HL-60/S4 treated with phorbol 12-myristate 13-acetate at 8.2 ng/mL for 4 days and 3 days (cell line): ENCODE measurements at regions not wholly inside any gene's neighbourhood (a gene's known extent, or its start where the extent isn't known, plus 50 kb on each side); places are given as distances from the start of the nearest gene placed in this dataset.

Experiments used
- in situ Hi-C: fragments of 300-500 bp; cut with MboI; formaldehyde crosslinking; loops from 2 replicates; pipeline ENCODE4 v1.15.0; 2022; ENCODE audit warnings: low sequenced_read_pairs

- in situ Hi-C loops = no loop called here
Observed at GRCh38 chrX:5549512-5549911, 679.2 kb downstream of the NLGN4X start.

GRCh38 chrX:5537098-5537497 lies 691.6 kb downstream of the NLGN4X start:
- in situ Hi-C loops = no loop called here

- in situ Hi-C loops = no loop called here
Observed at GRCh38 chrX:5536261-5536660, 692.4 kb downstream of the NLGN4X start.

GRCh38 chrX:5528057-5528456 lies 700.6 kb downstream of the NLGN4X start:
- in situ Hi-C loops = no loop called here

- in situ Hi-C loops = no loop called here
Observed at GRCh38 chrX:5526191-5526590, 702.5 kb downstream of the NLGN4X start.

GRCh38 chrX:5490786-5491563 lies 737.7 kb downstream of the NLGN4X start:
- in situ Hi-C loops = no loop called here

- in situ Hi-C loops = no loop called here
Observed at GRCh38 chrX:5474282-5474681, 754.4 kb downstream of the NLGN4X start.

GRCh38 chrX:5458300-5458842 lies 770.3 kb downstream of the NLGN4X start:
- in situ Hi-C loops = no loop called here

- in situ Hi-C loops = no loop called here
Observed at GRCh38 chrX:5449323-5449722, 779.3 kb downstream of the NLGN4X start.

- in situ Hi-C loops = no loop called here
Observed at GRCh38 chrX:5431823-5432222, 796.8 kb downstream of the NLGN4X start.

- in situ Hi-C loops = no loop called here
Observed at GRCh38 chrX:5425119-5425518, 803.5 kb downstream of the NLGN4X start.

- in situ Hi-C loops = no loop called here
Observed at GRCh38 chrX:5417381-5417780, 811.3 kb downstream of the NLGN4X start.

GRCh38 chrX:5415738-5416137 lies 812.9 kb downstream of the NLGN4X start:
- in situ Hi-C loops = no loop called here

GRCh38 chrX:5409106-5409505 lies 819.6 kb downstream of the NLGN4X start:
- in situ Hi-C loops = no loop called here

- in situ Hi-C loops = no loop called here
Observed at GRCh38 chrX:5402461-5402860, 826.2 kb downstream of the NLGN4X start.

GRCh38 chrX:5399403-5399802 lies 829.3 kb downstream of the NLGN4X start:
- in situ Hi-C loops = no loop called here

GRCh38 chrX:5397409-5397808 lies 831.3 kb downstream of the NLGN4X start:
- in situ Hi-C loops = no loop called here

- in situ Hi-C loops = no loop called here
Observed at GRCh38 chrX:5390376-5390775, 838.3 kb downstream of the NLGN4X start.

- in situ Hi-C loops = no loop called here
Observed at GRCh38 chrX:5388087-5388486, 840.6 kb downstream of the NLGN4X start.

- in situ Hi-C loops = no loop called here
Observed at GRCh38 chrX:5380426-5380825, 848.2 kb downstream of the NLGN4X start.

- in situ Hi-C loops = no loop called here
Observed at GRCh38 chrX:5341902-5342301, 886.8 kb downstream of the NLGN4X start.

- in situ Hi-C loops = no loop called here
Observed at GRCh38 chrX:5337160-5337559, 891.5 kb downstream of the NLGN4X start.

GRCh38 chrX:5324546-5324945 lies 904.1 kb downstream of the NLGN4X start:
- in situ Hi-C loops = no loop called here
